ENCODE measurements at regions not wholly inside any gene's neighbourhood (a gene's known extent, or its start where the extent isn't known, plus 50 kb on each side); places are given as distances from the start of the nearest gene placed in this dataset.

- TF ChIP-seq ZNF274 (IDR thresholded peaks at IDR 0.05; ENCODE audit: low read depth, low read length) (no peak), SUZ12 (IDR thresholded peaks at IDR 0.05; ENCODE audit: extremely low read depth, insufficient read depth, insufficient read length) (no peak)
Observed at GRCh38 chr2:7852546-7852945, 829.3 kb upstream of the ID2 start.

All from NT2/D1 (cell line).